Breast epithelium (tissue), 3 donors: ENCODE measurements at regions not wholly inside any gene's neighbourhood (a gene's known extent, or its start where the extent isn't known, plus 50 kb on each side); places are given as distances from the start of the nearest gene placed in this dataset.

Source experiments
- POLR2A ChIP-seq: fragments of 450-650 bp; IDR thresholded peaks from one replicate; pipeline ENCODE4 v1.6.1; 2016; ENCODE audit warnings: antibody characterized with exemption, mild to moderate bottlenecking, moderate library complexity
- TF ChIP-seq, protein P1 (sequence below), 3 donors: fragments of 450-650 bp; IDR thresholded peaks; one replicate each; pipeline ENCODE4 v1.5.1; 2016 to 2017; ENCODE audit warnings: antibody characterized with exemption in 3 of 3, mild to moderate bottlenecking in 3 of 3, moderate library complexity in 3 of 3

DNA sequence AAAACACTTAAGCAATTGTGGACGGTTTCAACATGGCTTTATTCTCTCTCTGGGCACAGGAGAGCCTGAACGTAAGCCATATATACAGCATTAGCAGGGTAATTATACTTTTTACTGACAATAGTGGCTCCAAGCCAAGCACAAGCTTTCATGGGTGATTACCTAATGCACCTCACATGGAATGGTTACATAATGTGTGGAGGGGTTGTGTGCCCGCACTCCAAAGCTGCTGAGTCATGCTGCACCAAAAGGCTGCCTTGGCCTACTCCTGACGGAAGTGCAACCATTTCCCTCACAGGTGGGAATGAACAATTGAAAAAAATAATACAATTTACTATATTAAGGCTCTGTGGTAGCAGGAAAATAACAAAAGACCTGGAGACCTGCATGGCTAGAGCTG lies 86.5 kb upstream of the ATP10B start:
- TF ChIP-seq, protein P1, sequence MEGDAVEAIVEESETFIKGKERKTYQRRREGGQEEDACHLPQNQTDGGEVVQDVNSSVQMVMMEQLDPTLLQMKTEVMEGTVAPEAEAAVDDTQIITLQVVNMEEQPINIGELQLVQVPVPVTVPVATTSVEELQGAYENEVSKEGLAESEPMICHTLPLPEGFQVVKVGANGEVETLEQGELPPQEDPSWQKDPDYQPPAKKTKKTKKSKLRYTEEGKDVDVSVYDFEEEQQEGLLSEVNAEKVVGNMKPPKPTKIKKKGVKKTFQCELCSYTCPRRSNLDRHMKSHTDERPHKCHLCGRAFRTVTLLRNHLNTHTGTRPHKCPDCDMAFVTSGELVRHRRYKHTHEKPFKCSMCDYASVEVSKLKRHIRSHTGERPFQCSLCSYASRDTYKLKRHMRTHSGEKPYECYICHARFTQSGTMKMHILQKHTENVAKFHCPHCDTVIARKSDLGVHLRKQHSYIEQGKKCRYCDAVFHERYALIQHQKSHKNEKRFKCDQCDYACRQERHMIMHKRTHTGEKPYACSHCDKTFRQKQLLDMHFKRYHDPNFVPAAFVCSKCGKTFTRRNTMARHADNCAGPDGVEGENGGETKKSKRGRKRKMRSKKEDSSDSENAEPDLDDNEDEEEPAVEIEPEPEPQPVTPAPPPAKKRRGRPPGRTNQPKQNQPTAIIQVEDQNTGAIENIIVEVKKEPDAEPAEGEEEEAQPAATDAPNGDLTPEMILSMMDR (IDR thresholded peaks at IDR 0.05): no peak
- TF ChIP-seq POLR2A: no peak
